HCT116 (cell line): ENCODE measurements at regions not wholly inside any gene's neighbourhood (a gene's known extent, or its start where the extent isn't known, plus 50 kb on each side); places are given as distances from the start of the nearest gene placed in this dataset.

Source experiments
- ATAC-seq: fragments of 200-7000 bp; cut with Tn5 transposase; 2 replicates; pipeline ENCODE4 v1.9.1; 2020; ENCODE audit warnings: mild to moderate bottlenecking, moderate library complexity
- BruUV-seq: library from RNA; stranded (reverse); fragments of 400-500 nt; replicated peaks from 2 replicates; lab custom pipeline; 2021; lab: Mats Ljungman, UMichigan
- CTCF ChIA-PET: fragments of 300-600 bp; sonication (Branson Sonifier 250); formaldehyde crosslinking; loops from one replicate; lab custom pipeline; 2021; ENCODE audit warnings: antibody characterized with exemption; lab: Charles Lee
- POLR2A ChIA-PET: fragments of 300-600, 350-600 bp; sonication (Branson Sonifier 250); formaldehyde crosslinking; loops from one replicate; lab custom pipeline; 2021; ENCODE audit warnings: antibody characterized with exemption; lab: Charles Lee
- RAD21 ChIA-PET, 2 experiments: fragments of 300-600 bp; sonication (Branson Sonifier 250); formaldehyde crosslinking; loops; one replicate each; lab custom pipeline; 2023; ENCODE audit warnings: low total read pairs in 2 of 2; ENCODE audit not compliant: uncharacterized antibody in 2 of 2, unreplicated experiment in 2 of 2, low non-redundant PET in 1 of 2; lab: Charles Lee
- DNase-seq: peaks from one replicate; pipeline ENCODE4 v3.0.0-alpha.2; 2010; ENCODE audit warnings: low read depth, low spot score
- H2AFZ ChIP-seq: fragments of 200-600 bp; shearing (Covaris generic), sonication (generic); 2 replicates; pipeline ENCODE4 v1.6.1; 2017; ENCODE audit warnings: low read depth, mixed run types, mixed read lengths, antibody characterized with exemption, low read length; ENCODE audit not compliant: poor library complexity, severe bottlenecking
- H3K27ac ChIP-seq: 2 replicates; pipeline ENCODE4 v1.5.1; 2012; ENCODE audit warnings: low read depth, low read length
- H3K27me3 ChIP-seq: fragments of 200-600 bp; sonication (generic); 2 replicates; pipeline ENCODE4 v1.6.1; 2016; ENCODE audit warnings: mixed run types, low read length, mixed read lengths; ENCODE audit not compliant: insufficient read depth
- H3K36me3 ChIP-seq, 2 experiments: fragments of 200-500 bp in 1 of 2; fragments of 200-600 bp in 1 of 2; sonication (Bioruptor generic) in 1 of 2; sonication (generic) in 1 of 2; 2 replicates each; pipeline versions ENCODE4 v1.5.1 to v1.6.1; 2014 to 2016; ENCODE audit warnings: low read length in 2 of 2, inconsistent platforms in 1 of 2, mixed read lengths in 1 of 2, mixed run types in 1 of 2; ENCODE audit not compliant: insufficient read depth in 2 of 2, control insufficient read depth in 1 of 2
- H3K4me1 ChIP-seq, 2 experiments: fragments of 200-600 bp in 1 of 2; sonication (generic) in 1 of 2; 2 replicates each; pipeline versions ENCODE4 v1.5.1 to v1.6.1; 2012 to 2017; ENCODE audit warnings: low read length in 2 of 2, inconsistent platforms in 1 of 2, mild to moderate bottlenecking in 1 of 2, mixed read lengths in 1 of 2, mixed run types in 1 of 2, moderate library complexity in 1 of 2; ENCODE audit not compliant: insufficient read depth in 2 of 2, control insufficient read depth in 1 of 2
- H3K4me2 ChIP-seq: fragments of 200-600 bp; sonication (generic); 2 replicates; pipeline ENCODE4 v1.6.1; 2017; ENCODE audit warnings: mixed run types, low read length, mixed read lengths
- H3K4me3 ChIP-seq, 2 experiments: fragments of 200-600 bp in 1 of 2; sonication (generic) in 1 of 2; replicated peaks in 1 of 2; 2 replicates each; pipeline ENCODE4 v1.5.1; 2011 to 2016; ENCODE audit warnings: low read length in 2 of 2, control low read depth in 1 of 2, low read depth in 1 of 2, mild to moderate bottlenecking in 1 of 2, mixed read lengths in 1 of 2, mixed run types in 1 of 2
- H3K79me2 ChIP-seq: fragments of 200-600 bp; sonication (generic); 2 replicates; pipeline ENCODE4 v1.6.1; 2017; ENCODE audit warnings: mild to moderate bottlenecking, mixed run types, low read length, moderate library complexity, mixed read lengths; ENCODE audit not compliant: insufficient read depth
- H3K9ac ChIP-seq: fragments of 200-600 bp; sonication (generic); 2 replicates; pipeline ENCODE4 v1.6.1; 2016; ENCODE audit warnings: low read length, mixed read lengths
- H3K9me2 ChIP-seq: fragments of 200-600 bp; sonication (generic), shearing (Covaris generic); 2 replicates; pipeline ENCODE4 v1.6.1; 2017; ENCODE audit warnings: mixed run types, mild to moderate bottlenecking, moderate library complexity; ENCODE audit not compliant: insufficient read depth
- H3K9me3 ChIP-seq, 2 experiments: fragments of 200-500 bp in 1 of 2; fragments of 200-600 bp in 1 of 2; sonication (Bioruptor generic) in 1 of 2; sonication (generic) in 1 of 2; 2 replicates each; pipeline ENCODE4 v1.6.1; 2014 to 2017; ENCODE audit warnings: low read length in 2 of 2, mixed read lengths in 2 of 2, inconsistent platforms in 1 of 2, low read depth in 1 of 2, mild to moderate bottlenecking in 1 of 2, mixed run types in 1 of 2, moderate library complexity in 1 of 2; ENCODE audit not compliant: control insufficient read depth in 1 of 2, insufficient read depth in 1 of 2
- H4K20me1 ChIP-seq: fragments of 200-600 bp; sonication (generic), shearing (Covaris generic); 2 replicates; pipeline ENCODE4 v1.6.1; 2017; ENCODE audit warnings: mixed run types, mild to moderate bottlenecking, moderate library complexity; ENCODE audit not compliant: insufficient read depth
- CBX3 ChIP-seq: IDR thresholded peaks from 2 replicates; pipeline ENCODE4 v1.6.1; 2012; ENCODE audit warnings: low read depth
- CEBPB ChIP-seq: IDR thresholded peaks from 2 replicates; pipeline ENCODE4 v1.6.1; 2012; ENCODE audit warnings: low read depth
- ELF1 ChIP-seq: IDR thresholded peaks from 2 replicates; pipeline ENCODE4 v1.6.1; 2012; ENCODE audit warnings: low read depth, borderline replicate concordance
- EZH2 ChIP-seq: fragments of 200-600 bp; sonication (generic); IDR thresholded peaks from 2 replicates; pipeline ENCODE4 v1.6.1; 2017; ENCODE audit warnings: antibody characterized with exemption, mixed run types
- EZH2phosphoT487 ChIP-seq: fragments of 200-600 bp; IDR thresholded peaks from 2 replicates; pipeline ENCODE4 v1.6.1; 2018; ENCODE audit warnings: antibody characterized with exemption, borderline replicate concordance
- FOSL1 ChIP-seq: IDR thresholded peaks from 2 replicates; pipeline ENCODE4 v1.6.1; 2012; ENCODE audit warnings: low read depth
- JUND ChIP-seq: IDR thresholded peaks from 2 replicates; pipeline ENCODE4 v1.6.1; 2012
- POLR2AphosphoS5 ChIP-seq: IDR thresholded peaks from 2 replicates; pipeline ENCODE4 v1.6.1; 2011; ENCODE audit warnings: mild to moderate bottlenecking, low read depth, low read length, moderate library complexity
- RAD21 ChIP-seq: IDR thresholded peaks from 2 replicates; pipeline ENCODE4 v1.6.1; 2012; ENCODE audit warnings: low read depth, mild to moderate bottlenecking
- SRF ChIP-seq: IDR thresholded peaks from 2 replicates; pipeline ENCODE4 v1.6.1; 2012; ENCODE audit warnings: low read depth
- YY1 ChIP-seq: IDR thresholded peaks from 2 replicates; pipeline ENCODE4 v1.6.1; 2011; ENCODE audit warnings: low read length, low read depth, moderate library complexity, mild to moderate bottlenecking; ENCODE audit not compliant: insufficient replicate concordance; ENCODE audit errors: extremely low read depth
- ZFX ChIP-seq: fragments of 450-650 bp; IDR thresholded peaks from 2 replicates; pipeline ENCODE4 v1.6.1; 2017
- ZNF274 ChIP-seq: fragments of 200-500 bp; sonication (Bioruptor generic); IDR thresholded peaks from 2 replicates; pipeline ENCODE4 v1.6.1; 2014; ENCODE audit warnings: mild to moderate bottlenecking, low read depth, low read length, inconsistent platforms
- intact Hi-C: fragments of 100-400 bp; cut with micrococcal nuclease; formaldehyde crosslinking; loops from 2 replicates; pipeline ENCODE4 v1.10.0; 2022
- TF ChIP-seq, protein P1 (sequence below): IDR thresholded peaks from 2 replicates; pipeline ENCODE4 v1.6.1; 2011; ENCODE audit warnings: mild to moderate bottlenecking, low read length, moderate library complexity; ENCODE audit not compliant: insufficient replicate concordance; ENCODE audit errors: extremely low read depth
- TF ChIP-seq, protein P2 (sequence below): IDR thresholded peaks from 2 replicates; pipeline ENCODE4 v1.6.1; 2012
- TF ChIP-seq, protein P3 (sequence below): IDR thresholded peaks from 2 replicates; pipeline ENCODE4 v1.6.1; 2012

DNA sequence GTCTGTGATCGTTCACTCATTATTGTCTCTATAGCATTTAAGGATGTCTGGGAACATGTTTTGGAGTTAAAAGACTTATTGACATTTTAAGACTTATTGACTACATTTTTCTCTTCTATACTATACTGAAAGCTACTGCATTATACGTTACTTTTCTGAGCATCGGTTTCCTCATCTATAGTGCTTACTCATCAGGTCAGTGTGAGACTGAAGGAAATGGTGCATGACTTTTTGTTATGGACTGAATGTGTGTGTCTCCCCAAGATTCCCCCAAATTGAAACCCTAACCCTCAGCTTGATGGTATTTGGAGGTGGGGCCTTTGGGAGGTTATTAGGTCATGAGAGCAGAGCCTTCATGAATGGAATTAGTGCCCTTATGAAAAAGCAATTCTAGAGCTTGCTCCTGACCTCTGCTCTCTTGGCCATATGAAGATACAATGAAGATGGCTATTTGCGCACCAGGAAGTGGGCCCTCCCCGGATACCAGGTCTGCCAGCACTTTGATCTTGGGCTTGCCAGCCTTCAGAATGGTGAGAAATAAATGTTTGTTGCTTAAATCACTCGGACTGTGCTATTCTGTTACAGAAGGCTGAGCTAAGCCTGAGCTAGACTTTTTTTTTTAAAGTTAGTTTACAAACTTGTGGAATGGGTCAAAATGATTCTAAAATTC, 243.7 kb upstream of the RREB1 start:
- no peak for ATAC-seq
- Histone ChIP-seq H3K27me3 (no peaks in the 10 kb centered on the region), H3K79me2 (no peaks in the 10 kb centered on the region), H3K4me3 (no peak overlapping the region), H3K4me2 (no peak overlapping the region), H4K20me1 (no peaks in the 10 kb centered on the region), H3K36me3 (no peaks in the 10 kb centered on the region), H3K4me1 (no peaks in the 10 kb centered on the region; a peak in 1 of 4 replicates), H3K9me2 (no peaks in the 10 kb centered on the region), H3K9ac (no peak overlapping the region), H2AFZ (no peak overlapping the region), H3K9me3 (no peaks in the 10 kb centered on the region), H3K27ac (no peak overlapping the region)
- intact Hi-C loops = no loop called here
- ChIA-PET CTCF (no interaction called here), POLR2A (interaction anchor here (0.6 kb wide), 1 partner anchor 203 kb away, joined by 3 read pairs; no protein-coding TSS in a partner anchor), RAD21 (no interaction called here)
- no peak for TF ChIP-seq CBX3
- TF ChIP-seq ELF1 = no peak
- TF ChIP-seq CEBPB = no peak
- no peak for TF ChIP-seq POLR2AphosphoS5
- no peak for TF ChIP-seq EZH2phosphoT487
- TF ChIP-seq RAD21 = no peak
- TF ChIP-seq, protein P1, sequence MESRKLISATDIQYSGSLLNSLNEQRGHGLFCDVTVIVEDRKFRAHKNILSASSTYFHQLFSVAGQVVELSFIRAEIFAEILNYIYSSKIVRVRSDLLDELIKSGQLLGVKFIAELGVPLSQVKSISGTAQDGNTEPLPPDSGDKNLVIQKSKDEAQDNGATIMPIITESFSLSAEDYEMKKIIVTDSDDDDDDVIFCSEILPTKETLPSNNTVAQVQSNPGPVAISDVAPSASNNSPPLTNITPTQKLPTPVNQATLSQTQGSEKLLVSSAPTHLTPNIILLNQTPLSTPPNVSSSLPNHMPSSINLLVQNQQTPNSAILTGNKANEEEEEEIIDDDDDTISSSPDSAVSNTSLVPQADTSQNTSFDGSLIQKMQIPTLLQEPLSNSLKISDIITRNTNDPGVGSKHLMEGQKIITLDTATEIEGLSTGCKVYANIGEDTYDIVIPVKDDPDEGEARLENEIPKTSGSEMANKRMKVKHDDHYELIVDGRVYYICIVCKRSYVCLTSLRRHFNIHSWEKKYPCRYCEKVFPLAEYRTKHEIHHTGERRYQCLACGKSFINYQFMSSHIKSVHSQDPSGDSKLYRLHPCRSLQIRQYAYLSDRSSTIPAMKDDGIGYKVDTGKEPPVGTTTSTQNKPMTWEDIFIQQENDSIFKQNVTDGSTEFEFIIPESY = no peak
- TF ChIP-seq, protein P2, sequence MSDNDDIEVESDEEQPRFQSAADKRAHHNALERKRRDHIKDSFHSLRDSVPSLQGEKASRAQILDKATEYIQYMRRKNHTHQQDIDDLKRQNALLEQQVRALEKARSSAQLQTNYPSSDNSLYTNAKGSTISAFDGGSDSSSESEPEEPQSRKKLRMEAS = no peak
- TF ChIP-seq ZNF274 = no peak
- no peak for TF ChIP-seq YY1
- TF ChIP-seq FOSL1 = no peak
- TF ChIP-seq JUND = no peak
- no peak for TF ChIP-seq ZFX
- TF ChIP-seq SRF = no peak
- no peak for TF ChIP-seq EZH2
- TF ChIP-seq, protein P3, sequence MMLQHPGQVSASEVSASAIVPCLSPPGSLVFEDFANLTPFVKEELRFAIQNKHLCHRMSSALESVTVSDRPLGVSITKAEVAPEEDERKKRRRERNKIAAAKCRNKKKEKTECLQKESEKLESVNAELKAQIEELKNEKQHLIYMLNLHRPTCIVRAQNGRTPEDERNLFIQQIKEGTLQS = no peak
- BruUV-seq = no TSS peak
- DNase-seq = no peak
